ENCODE measurements at regions not wholly inside any gene's neighbourhood (a gene's known extent, or its start where the extent isn't known, plus 50 kb on each side); places are given as distances from the start of the nearest gene placed in this dataset.

GRCh38 chr9:135255841-135256580, 168.5 kb downstream of the OLFM1 start:
- TF ChIP-seq POLR2A (IDR thresholded peaks at IDR 0.05; ENCODE audit: extremely low read depth, insufficient read length) (no peak), CTCF (IDR thresholded peaks at IDR 0.05; ENCODE audit: low read depth, low read length) (no peak)

Data from NB4 (cell line).